ENCODE measurements at regions not wholly inside any gene's neighbourhood (a gene's known extent, or its start where the extent isn't known, plus 50 kb on each side); places are given as distances from the start of the nearest gene placed in this dataset.
A peak's percentile ranks its signal among the peaks of the same experiment; 100 is the strongest.
"Not testable (repeated sequence)": the region's sequence is repeated elsewhere in the genome, so short reads cannot be mapped to it uniquely, and the experiment has no call there.

DNA sequence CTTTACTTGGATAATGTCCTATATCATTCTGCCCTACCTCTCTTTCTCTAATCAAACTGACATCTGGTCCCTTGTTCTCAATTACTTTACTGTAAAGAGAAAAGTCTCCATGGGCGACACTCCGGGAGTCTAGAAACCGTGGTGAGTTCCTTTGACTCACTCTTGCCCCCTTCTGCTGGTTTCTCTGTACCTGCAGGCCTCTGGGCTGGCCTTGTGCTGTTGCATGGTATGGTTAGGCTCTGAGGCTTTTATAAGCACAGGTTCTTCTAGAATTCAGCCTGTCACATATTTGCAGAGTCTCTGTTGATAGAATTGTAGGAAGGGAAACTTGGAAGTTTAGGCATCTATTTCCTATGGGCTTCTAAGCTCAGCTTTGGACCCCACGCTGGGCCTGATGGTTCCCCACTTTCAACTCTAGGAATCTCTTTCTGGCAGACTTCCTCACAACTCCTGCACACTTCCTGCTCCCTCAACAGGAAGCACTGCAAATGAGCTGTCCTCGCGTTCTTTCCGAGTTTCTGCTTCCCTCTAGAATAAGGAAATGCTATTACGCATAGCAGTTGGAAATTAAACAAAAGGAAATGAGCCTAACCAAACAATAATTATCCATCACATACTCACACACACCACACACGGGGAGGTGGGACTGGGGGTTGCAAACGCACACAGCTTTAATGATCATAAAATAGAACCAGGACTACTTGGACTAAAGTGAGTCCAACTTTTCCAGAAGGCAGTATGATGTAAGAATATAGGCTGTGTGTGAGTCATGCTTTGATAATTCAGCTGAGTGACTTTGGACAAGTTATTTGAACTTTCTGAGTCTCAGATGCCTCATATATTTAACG is 683.3 kb downstream of the QKI start:
- DNase-seq: peak; percentile 26

DNA sequence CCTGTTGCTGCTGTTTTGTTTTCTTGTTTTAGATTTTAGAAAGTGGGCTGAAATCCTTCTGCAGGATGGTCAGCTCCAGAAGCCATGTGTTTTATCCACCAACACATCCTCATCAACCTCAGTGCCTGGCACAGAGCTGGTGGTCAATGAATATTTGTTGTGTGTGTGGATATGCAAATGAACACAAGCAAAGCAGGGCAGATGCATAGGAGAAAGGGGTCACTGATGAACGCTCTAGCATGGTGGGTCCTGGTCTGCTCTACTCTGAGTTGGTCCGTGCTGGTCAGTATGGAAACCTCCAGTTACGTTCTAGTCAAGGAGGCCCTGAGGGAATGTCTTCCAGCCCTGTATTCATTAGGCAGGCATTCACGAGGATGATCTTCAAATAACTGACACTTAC is 682.5 kb downstream of the QKI start:
- no peak for DNase-seq

DNA sequence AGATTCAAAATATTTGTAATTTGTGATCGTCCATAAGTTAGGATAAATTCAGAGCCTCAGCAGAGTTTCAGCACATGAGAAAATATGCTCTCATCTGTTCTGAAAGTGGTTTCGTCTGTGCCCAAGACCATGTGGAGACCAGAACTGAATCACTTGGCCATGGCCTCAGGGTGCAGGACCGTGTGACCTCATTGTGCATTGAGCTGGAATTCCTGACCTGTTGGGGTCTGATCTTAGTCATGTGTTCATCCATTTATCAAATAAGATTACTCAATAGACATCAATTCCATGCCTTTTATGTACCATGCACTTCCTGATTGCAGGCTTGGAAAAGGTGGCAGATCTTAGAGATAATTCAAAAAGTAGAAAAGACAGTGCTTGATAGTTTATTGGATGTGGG is 680.5 kb downstream of the QKI start:
- no peak for DNase-seq

DNA sequence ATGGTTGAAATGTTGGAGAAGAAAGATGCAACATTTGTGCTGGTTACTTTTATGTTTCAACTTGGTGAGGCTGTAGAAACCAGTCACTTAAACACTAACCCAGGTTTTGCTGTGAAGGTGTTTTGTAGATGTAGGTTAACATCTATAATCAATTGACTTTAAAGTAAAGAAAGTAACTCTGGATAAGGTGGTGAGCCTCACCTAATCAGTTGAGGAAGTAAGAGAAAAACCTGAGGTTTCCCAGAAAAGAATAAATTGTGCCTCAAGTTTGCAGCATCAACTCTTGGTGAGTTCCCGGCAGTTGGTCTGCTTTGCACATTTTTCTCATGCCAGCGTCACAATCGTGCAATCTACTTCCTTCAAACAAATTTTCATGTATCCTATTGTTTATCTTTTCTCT is 673.4 kb downstream of the QKI start:
- DNase-seq: no peak

DNA sequence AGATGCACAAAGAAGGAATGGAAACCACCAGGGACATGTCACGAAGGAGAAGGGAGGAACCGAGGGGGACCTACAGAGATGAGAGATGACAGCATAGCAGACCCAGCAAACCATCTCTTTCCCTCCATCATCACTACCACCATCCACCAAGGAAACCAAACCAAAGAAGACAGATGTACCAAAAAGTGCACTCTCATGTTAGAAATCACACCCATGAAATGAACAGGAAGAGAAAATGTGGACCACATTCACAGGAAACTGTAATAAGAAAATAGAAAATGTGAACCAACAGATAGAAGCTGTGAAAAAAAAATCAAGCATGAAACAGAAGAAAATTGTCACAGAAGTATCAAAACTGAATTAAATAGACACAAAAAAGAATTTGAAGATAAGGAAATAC is 672.7 kb downstream of the QKI start:
- no peak for DNase-seq

DNA sequence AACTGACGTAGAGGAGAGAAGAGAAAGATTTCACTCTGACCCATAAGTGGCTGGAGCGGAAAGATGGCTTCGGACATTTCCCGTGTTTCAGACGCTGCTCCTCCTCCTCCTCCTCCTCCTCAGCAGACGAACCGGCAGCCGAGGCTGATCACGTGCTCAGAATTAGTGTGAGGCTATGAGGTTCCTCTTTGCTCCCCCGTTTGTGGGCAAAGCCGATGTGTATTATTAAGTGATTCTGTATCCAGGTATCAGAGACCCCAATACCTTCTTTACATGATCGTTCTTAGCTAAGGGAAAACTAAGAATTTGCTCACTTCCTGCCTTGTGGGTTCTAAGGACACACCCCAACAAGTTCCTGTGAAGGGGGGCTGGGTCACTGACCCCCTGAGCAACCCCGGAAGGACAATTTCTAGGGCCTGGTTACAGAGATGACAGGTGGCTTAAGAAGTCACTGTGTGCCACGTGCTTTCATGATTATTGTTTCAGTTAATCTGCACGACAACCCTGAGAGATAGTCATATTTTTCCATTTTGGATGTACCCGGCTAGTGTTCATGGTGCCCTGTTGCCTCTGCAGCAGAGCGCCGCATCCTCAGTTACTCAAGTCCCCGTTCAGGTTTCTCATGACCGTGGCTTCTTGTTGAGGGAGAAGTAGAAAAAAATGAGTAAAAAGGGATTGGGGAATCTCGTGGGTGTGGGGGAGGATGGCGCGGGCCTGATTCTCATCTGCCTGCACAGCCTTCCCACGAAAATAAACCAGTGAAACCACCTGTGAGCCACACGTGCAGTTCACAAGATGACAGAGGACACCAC is 671.8 kb downstream of the QKI start:
- no peak for DNase-seq

DNA sequence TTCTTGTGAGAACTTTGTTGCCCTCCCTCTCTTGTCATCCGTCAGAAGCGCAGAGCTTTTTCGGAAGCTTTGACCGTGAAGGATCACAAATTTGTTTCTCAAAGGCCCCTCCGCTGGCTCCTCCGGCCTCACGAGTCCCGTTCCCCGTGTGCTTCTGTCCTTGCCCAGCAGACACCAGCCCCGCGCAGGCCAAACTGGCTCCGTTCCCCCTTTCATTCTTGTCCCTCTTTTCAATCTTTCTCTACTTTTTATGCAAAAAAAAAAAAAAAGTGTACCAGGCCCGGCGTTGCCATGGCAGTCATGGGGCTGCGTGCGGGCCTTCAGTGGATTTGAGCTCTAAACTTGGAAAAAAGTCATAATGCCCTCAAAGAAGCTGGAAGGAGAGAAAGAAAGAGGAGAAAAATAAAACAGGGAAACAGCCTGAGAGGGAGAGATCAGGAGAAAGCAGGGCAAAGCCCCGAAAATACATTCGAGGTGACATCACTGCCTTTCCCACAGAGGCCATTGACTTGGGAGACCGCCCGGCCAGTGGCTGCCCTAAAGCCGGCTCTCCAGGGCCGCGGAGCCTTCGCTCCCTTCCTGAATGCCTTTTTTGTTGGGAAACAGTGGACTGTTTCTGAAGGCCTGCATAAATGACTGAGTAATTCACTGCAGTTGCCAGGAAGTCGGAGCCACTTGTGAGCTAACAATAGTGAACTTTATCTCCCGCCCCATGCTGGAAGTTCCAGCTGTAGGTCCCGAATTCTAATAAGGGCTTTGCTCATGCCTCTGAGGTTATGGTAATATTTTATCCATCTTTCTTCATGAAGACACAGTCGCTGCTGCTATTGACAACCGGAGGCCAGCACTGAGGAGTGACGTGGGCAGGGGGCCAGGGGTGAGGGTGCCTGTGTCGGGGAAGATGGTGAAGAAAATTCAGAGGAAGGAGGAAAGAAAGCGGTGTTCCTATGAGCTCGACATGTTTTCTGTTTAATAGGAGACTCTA is 670.9 kb downstream of the QKI start:
- DNase-seq: no peak

DNA sequence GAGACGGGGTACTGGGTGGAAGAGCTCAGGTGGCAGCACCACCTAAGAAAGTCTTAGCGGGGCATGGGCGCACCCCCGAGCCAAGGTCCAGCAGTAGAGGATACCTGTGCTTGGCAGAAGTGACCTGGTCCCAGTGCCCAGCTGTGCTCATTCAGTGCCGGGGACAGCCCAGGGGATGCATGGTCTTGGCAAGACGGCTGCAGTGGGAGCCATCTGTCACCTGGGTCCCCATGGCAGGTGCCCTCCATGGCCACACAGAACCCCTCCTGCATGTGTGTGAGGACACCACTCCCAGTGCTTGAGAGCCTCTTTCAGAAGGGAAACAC is 664.7 kb downstream of the QKI start:
- DNase-seq: no peak

DNA sequence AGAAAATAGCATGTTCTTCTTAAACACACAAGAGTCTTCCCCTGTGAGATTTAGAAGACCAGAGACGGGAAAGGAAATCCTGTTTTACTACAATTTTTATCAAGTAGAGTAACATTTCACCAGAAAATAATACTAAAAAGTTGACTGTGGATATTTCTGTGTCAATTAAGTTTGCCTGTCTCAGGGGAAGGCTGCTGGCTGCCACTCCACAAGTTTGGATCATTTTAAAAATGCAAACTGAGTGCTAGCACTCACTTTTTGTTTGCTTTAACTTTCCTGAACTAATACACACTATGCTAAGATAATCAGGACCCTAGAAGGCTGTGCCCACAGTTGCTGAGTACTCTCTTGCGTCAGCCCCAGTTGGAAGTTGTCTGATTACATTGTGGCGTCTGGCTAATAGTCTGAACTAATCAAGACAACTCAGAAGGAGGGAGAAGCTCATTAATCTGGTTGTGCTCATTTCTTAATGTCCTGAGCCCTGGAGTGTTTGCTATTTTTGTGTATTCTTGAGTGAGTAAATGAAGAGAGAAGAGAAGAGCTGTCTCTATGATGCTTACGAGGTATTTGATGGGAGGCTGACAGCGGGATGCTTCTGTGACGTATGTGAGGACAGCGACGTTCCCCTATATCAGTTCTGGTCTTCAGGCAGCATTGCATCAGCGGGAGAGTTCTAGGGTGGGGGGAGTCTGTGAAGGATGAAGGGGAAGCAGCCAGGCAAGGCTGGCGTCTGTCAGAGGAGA is 664.2 kb downstream of the QKI start:
- no peak for DNase-seq

DNA sequence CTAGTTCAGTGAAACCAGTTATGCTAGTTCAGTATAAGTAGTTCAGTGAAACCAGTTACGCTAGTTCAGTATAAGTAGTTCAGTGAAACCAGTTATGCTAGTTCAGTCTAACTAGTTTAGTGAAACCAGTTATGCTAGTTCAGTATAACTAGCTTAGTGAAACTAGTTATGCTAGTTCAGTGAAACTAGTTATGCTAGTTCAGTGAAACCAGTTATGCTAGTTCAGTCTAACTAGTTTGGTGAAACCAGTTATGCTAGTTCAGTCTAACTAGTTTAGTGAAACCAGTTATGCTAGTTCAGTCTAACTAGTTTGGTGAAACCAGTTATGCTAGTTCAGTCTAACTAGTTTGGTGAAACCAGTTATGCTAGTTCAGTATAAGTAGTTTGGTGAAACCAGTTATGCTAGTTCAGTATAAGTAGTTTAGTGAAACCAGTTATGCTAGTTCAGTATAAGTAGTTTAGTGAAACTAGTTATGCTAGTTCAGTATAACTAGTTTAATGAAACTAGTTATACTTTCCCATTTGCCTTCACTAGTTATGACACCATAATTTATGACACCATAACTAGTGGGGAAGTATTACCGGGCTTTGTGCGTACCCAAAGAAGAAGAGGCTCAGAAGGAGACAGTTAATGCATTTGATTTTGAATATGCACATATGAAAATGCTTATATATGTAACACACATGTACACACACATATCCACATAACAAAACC is 662.5 kb downstream of the QKI start:
- not testable (repeated sequence) for DNase-seq

DNA sequence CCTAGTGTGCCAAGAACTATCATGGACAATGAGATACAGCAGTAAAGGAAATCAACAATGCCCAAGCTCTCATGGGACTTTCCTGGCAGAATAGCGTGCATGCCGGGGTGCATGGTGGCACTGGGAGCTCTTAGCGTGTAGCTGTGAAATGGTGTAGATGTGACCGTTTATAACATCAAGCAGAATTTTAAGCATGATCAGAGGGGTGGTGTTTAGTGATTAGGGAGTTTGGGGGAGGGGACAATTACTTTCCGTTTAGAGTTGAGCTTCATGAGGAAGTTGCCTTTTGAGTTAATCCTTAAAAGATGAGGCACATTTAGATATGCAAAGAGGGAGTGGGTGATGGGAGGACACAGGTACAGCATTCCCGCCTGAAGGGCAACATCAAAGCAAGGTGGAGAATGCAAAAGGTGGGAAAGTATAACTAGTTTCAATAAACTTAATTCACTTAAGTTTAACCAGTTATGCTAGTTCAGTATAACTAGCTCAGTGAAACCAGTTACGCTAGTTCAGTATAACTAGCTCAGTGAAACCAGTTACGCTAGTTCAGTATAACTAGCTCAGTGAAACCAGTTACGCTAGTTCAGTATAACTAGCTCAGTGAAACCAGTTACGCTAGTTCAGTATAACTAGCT is 661.6 kb downstream of the QKI start:
- no peak for DNase-seq

DNA sequence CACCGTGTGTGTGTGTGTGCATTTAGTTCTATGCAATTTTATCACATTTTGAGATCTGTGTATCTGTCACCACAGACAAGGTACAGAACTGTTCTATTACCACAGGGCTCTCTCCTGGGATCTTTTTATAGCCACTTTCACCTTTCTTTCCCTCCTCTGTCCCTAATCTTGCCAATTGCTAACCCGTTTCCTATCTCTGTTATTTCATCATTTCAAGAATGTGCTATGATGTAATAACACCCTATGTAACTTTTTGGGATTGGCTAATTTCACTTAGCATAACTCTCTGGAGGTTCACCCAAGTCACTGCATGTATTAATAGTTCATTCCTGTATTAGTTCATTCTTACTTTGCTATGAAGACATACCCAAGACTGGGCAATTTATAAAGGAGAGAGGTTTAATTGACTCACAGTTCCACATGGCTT is 657.7 kb downstream of the QKI start:
- DNase-seq: no peak

DNA sequence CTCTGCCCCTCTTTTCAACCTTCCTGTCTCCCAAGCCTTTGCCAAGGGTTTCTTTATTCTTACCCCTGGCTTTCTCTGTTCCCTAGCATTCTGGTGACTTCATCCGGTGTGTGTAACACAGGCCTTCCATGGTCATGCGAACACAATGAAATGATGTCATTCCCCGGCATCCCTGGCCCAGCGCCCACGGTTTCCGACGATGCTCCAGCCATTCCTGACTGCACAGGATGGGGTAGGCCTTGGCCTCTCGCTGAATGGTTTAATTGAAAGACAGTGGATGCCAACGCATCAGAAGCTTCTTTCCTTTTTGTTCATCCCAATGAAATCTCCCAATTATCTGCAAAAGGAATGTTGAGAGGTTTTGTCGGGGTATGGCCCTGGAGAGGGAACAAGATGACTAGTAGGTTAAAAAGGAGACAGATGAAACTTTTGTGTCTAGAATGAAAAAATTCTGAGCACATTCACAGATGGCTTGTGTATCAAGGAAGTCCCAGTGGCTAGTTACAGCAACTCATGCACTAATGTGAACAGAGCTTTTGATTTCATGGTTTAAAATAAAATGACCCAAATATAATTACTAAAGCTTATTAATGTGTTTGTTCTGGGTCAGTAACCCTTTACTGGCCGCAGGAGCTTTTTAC is 655.0 kb downstream of the QKI start:
- no peak for DNase-seq

DNA sequence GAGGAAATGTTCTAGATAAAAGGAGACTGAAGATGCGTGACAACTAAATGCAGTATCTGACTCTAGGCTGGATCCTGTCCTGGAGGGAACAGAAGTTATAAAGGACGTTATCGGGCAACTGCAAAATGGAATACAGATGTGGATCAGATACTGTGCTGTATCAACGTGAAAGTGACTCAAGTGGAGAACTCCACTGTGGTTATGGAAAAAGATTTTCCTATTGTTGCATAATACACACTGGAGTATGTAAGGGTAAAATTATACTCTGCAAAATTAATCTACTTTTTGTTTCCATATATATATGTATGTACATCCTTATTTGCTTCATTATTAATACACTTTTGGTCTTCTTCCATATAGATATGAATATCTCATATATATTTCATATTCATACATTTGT is 654.0 kb downstream of the QKI start:
- no peak for DNase-seq

DNA sequence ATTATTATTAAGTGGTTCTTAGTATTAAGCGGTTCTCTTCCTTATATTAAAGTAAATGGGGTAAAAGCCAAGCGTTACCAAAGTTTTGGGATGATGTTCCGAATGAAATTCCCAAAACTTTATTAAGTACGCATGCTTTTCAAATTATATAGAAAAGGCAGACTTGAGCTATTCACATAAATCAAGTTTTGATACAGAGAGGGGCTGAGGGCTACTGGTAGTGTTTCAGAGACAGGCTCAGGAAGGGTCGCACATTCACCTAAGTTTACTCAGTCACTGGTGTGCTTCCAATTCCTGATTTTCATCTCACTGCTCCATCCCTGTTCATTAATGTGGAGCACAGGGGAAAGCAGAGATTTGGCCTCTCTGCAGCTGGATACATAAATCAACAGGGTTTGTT is 652.2 kb downstream of the QKI start:
- no peak for DNase-seq

DNA sequence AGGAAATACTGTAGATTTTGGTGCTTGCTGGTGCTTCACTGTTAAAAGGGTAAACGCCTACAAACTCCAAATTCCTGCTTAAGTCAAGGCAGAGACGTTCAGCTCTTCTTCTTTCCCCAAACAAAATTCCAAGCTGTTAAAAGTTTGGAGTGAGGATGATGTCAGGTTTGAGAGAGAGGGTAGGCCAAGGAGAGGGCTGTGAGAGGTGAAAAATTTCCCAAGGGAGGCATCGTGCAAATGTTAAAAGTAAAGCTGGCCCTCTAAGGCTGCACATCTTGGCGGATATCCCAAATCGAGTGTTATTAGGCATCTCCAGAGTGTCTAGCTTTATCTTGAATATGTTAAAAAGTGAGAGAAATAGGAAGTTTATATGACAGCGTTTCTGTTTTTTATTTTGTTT is 651.8 kb downstream of the QKI start:
- no peak for DNase-seq

DNA sequence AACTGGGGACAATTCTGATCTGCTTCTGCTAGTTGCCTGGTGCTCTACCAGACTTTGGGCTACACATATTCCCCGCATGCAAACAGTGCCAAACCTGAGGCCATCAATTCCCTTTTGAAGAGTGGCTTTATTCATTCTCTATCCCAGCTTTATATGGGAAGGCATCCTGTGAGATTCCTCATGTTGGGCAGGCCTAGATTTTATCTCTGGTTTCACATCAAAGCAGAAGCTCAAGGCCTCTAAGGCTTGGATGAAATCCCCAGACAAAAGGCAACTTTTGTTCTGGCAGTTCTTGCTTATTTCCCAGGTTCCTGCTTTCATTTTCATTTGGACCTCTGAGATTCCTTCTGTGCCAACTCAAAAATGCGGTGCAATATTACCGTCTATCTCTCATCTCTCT is 648.8 kb downstream of the QKI start:
- DNase-seq: no peak

DNA sequence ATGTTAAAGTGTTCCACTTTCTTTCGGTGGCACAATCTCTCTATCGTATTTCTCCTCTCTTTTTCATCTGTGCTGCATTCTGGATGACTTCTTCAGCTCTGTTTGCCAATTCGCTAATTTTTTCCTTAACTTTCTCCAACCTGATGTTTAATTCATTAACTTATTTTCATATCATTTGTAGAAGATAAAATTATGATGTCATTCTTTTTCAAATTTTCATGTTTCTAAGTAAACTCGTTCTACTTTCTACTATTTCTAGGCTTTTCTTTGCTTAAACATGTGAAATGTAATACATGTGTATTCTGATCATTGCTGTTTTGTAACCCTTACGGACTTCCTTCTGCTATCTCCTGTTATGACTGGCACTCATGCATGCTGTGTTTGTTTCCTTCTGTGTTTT is 648.4 kb downstream of the QKI start:
- no peak for DNase-seq

DNA sequence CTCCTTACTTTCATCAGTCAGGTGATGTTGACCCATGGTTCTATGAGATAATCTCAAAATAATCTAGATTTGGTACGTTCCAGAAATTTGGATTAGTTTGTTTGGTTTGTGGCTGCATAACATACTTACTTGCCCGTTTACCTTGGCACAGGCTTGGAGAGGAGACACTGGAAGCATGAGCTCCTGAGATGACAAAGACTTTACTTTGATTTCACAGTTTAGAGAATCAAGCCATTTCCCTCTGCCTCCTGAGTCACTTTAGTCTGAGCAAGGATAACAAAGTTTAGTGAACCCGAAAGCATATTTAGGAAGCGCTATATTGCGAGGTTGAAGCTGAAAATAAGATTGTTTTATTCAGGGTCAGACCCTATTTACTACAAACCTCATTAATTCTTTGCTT is 643.4 kb downstream of the QKI start:
- DNase-seq: no peak

DNA sequence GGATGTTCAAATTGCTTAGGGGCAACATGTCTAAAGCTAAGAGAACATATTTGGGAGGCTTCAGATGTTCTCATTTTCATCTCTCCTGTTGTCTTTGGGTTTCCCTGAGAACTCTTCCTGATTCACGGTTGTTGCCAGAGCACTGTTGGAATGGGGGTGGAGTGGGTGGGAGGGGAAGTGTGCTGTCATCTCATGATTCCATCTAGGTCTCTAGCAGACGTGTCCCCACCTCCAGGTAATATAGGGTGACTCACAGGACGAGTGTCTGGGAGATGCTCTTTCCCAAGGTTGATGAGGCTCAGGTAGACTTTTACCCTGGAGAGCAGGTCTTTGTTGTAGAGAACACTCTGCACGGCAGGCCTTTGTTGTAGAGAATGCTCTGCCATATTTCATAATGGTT is 636.9 kb downstream of the QKI start:
- DNase-seq: no peak

DNA sequence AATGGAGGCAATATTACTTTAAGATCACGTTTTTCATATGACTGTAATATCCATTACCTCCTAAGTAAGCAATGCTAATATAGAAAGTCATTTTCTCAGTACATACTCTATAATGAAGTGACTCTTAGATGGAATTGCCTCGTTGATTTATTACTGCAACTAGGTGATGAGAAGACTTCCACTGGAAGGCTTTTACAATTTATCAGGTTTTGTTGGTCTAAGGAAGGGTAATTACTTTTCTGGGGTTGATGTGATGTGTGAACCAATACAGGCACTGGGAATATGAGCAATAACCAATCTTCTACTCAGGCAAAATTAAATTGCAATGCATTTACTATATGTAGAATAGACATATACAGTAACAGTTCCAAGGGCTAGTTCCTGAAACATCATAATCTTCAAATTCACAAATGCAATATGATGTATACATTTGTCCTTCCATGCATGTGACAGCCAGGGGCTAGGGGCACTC is 635.0 kb downstream of the QKI start:
- DNase-seq: no peak
